Fibroblast of skin of back (primary cell): ENCODE measurements at regions not wholly inside any gene's neighbourhood (a gene's known extent, or its start where the extent isn't known, plus 50 kb on each side); places are given as distances from the start of the nearest gene placed in this dataset.
"Not testable (repeated sequence)": the region's sequence is repeated elsewhere in the genome, so short reads cannot be mapped to it uniquely, and the experiment has no call there.

Experiments used
- DNase-seq: peaks from one replicate; pipeline ENCODE4 v3.0.0-alpha.2; 2013

- not testable (repeated sequence) for DNase-seq
These were observed 494.6 kb upstream of the CHD1 start for GRCh38 chr5:99423396-99423795.

- not testable (repeated sequence) for DNase-seq
These were observed 489.8 kb upstream of the CHD1 start for GRCh38 chr5:99418640-99419039.

- not testable (repeated sequence) for DNase-seq
These were observed 481.6 kb upstream of the CHD1 start for GRCh38 chr5:99410386-99410785.

GRCh38 chr5:99404764-99405302 is 476.0 kb upstream of the CHD1 start:
- DNase-seq = not testable (repeated sequence)

GRCh38 chr5:99400571-99400970 is 471.8 kb upstream of the CHD1 start:
- DNase-seq = not testable (repeated sequence)

GRCh38 chr5:99398976-99399375 is 470.2 kb upstream of the CHD1 start:
- no peak for DNase-seq

GRCh38 chr5:99386406-99387077 is 457.7 kb upstream of the CHD1 start:
- no peak for DNase-seq

- no peak for DNase-seq
These were observed 450.4 kb upstream of the CHD1 start for GRCh38 chr5:99379187-99379586.

GRCh38 chr5:99378443-99378842 is 449.6 kb upstream of the CHD1 start:
- DNase-seq = no peak

- DNase-seq = no peak
These were observed 441.2 kb upstream of the CHD1 start for GRCh38 chr5:99369797-99370593.

- DNase-seq = no peak
These were observed 439.9 kb upstream of the CHD1 start for GRCh38 chr5:99368726-99369125.

GRCh38 chr5:99355881-99356280 is 427.1 kb upstream of the CHD1 start:
- no peak for DNase-seq

GRCh38 chr5:99349787-99350186 is 421.0 kb upstream of the CHD1 start:
- no peak for DNase-seq

GRCh38 chr5:99348597-99348996 is 419.8 kb upstream of the CHD1 start:
- no peak for DNase-seq

GRCh38 chr5:99339758-99340157 is 411.0 kb upstream of the CHD1 start:
- not testable (repeated sequence) for DNase-seq

- no peak for DNase-seq
These were observed 406.1 kb upstream of the CHD1 start for GRCh38 chr5:99334936-99335335.

- no peak for DNase-seq
These were observed 402.3 kb upstream of the CHD1 start for GRCh38 chr5:99331061-99331460.

- no peak for DNase-seq
These were observed 391.6 kb upstream of the CHD1 start for GRCh38 chr5:99320436-99320835.

GRCh38 chr5:99317136-99317535 is 388.3 kb upstream of the CHD1 start:
- no peak for DNase-seq

GRCh38 chr5:99316484-99316883 is 387.7 kb upstream of the CHD1 start:
- DNase-seq = no peak

- DNase-seq = no peak
These were observed 386.8 kb upstream of the CHD1 start for GRCh38 chr5:99315413-99316183.

- DNase-seq = no peak
These were observed 385.9 kb upstream of the CHD1 start for GRCh38 chr5:99314721-99315120.

- DNase-seq = no peak
These were observed 379.3 kb upstream of the CHD1 start for GRCh38 chr5:99308131-99308530.
